HUDEP-2 (cell line): ENCODE measurements at regions not wholly inside any gene's neighbourhood (a gene's known extent, or its start where the extent isn't known, plus 50 kb on each side); places are given as distances from the start of the nearest gene placed in this dataset.

Source experiments
- DNase-seq, 76 experiments: peaks; one replicate each; lab custom pipeline; 2025; ENCODE audit not compliant: unreplicated experiment in 76 of 76; lab: John Stamatoyannopoulos, UW

DNA sequence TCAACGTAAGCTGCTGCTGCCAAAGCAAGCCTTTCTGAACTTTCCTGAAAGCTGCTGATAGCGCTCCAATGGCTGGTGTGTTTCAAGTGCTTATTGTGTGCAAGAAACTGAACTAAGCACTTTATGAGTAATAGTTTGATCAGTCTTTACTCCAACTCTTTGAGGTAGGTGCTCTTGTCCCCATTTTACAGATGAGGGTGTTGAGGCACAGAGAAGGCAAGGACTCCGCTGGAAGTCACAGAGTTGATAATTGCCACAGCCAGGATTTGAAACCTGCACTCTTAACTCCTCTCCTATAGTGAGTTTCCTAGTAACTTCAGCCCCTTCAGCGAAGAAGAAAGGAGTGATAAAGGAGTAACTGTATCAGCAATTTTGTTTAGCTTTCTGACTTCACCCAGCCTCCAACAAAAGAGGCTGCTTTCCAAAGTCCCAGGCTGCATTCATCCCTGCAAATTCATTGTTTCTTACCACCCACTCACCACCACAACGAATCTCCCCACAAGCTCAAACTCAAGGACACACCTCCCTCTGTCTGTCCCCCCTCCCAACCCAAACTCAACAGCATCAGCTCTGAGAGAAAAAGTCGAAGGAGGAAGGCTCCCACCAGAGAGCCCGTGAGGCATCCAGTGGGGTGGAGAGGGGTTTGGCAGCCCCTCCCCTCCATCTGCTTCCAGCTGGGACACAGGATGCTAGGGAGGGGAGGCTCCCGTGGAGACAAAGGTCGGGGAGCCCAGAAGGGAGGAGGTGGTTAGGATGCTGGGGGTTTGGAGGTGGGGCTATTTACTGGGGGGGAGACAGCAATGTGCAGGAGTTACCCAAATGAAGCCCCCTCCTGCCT, 139.6 kb downstream of the NAV1 start:
- no peak for DNase-seq

DNA sequence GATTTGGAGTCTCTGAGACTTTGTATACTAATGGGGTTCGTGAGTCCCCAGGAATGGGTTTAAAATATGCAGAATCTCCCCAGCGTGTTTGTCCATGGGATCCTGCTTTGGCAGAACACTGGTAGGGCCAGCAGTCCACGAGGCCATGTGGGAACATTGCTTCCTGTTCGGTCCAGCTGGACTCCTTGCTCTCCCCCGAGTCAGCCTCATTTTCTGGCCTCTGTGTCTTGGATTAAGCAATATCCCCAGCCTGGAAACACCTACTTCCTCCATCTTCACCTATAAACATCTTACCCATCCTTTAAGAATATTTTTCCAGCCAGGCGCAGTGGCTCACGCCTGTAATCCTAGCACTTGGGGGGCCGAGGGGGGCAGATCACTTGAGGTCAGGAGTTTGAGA, 142.4 kb downstream of the NAV1 start:
- DNase-seq, result no peak

DNA sequence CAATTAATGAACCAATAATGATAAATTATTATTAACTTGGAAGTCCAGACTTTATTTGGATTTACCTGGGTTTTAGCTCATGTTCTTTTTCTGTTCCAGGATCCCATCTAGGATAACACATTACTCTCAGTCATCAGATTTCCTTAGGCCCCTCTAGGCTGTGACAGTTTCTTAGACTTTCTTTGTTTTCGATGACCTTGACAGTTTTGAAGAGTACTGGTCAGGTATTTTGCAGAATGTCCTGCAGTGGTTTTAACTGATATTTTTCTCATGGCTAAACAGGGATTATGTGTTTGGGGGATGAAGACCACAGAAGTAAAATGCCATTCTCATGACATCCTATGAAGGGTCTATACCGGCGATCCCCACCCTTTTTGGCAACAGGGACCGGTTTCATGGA, 144.0 kb downstream of the NAV1 start:
- no peak for DNase-seq

DNA sequence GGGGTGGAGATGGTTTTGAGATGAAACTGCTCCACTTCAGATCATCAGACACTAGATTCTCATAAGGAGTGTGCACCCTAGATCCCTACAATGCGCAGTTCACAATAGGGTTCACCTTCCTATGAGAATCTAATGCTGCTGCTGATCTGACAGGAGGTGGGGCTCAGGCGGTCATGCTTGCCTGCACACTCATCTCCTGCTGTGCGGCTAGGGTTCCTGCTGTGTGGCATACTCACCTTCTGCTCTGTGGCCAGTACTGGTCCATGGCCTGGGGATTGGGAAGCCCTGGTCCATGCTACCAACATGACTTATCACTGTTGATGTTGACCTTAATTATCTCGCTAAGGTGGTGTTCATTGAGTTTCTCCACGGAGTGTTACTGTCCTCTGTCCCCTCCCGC, 144.5 kb downstream of the NAV1 start:
- no peak for DNase-seq

DNA sequence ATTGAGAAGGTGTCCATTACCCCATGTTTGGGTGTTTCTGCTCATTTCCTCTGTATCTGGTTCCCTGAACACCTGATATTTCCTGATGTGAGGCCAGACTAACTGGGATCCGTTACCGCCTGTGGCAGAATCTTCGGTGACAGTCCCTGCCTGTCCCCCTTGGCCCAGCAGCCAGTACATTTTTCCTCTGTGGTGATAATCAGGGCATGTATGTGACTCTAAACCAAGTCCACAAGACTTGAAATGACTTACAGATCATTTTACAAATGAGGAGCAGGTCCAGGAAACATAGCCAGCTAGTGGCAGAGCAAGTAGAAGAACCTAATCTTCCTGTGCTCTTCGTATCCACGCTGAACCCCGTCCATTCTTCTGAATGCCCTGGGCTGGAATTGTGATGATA, 143.5 kb upstream of the IPO9 start:
- DNase-seq, result no peak

DNA sequence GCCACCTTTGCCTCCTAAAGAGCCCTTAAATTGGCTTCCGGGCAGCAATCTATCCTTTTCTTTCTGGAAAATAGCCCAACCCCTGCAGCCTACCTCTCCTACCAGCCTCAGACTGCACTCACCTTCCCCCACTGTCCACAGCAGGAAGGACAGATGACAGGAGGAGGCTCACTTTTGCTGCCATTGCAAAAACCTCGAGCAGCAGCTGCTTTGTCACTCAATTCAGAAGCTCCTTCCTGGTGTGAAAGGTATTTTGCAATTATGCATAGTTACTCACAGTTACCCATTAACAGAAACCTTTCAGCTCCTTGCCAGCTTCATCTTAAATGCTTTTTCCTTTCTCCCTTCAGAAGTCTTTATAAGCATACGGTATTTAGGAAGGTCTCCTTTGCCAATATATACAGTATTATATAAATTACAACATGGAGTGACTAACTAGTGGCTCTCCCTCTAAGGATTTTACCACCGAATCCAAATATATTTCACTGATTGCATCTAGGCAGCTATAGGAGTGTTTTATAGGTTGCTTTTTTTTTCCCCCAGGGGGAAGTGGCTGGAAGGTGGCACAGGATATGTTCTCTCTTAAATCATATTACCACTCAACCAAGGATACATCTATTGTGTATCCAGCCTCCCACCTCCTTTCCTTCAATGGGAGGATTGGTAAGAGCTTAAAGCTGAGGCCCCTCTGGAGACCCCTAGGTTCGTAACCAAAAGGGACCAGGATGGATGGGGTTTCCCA, 142.1 kb upstream of the IPO9 start:
- no peak for DNase-seq

DNA sequence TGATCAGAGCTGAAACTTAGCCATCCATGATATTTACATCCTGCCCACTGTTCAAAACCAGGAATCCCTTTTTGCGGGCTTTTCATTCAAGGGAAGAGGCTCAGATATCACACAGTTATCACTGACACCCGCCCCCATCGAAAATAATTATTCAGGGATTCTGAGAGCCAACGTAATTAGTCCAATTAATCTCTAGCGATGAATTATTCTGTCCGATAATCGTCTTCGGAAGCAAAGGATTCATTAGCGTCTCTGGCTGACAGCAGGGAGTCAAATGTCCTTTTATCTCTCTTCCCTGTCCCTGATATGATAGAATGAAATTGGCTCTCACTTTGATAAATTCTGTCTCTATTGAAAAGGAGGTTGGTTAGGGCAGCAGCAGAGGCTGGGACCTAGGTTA, 140.4 kb upstream of the IPO9 start:
- no peak for DNase-seq

DNA sequence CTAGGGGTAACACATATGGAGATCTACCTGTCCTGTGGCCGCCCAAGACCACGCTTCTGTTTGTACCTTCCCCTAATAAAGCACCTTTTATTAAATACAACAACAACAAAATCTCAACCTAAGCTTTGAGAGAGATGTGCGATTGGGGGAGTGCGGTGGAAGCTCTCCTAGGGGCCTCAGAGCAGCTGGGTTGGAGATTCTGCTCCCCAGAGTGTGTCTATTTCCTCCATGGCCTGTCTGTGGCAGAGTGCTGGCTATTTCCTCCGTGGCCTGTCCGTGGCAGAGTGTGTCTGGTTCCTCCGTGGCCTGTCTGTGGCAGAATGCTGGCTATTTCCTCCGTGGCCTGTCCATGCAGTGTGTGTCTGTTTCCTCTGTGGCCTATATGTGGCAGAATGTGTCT, 139.3 kb upstream of the IPO9 start:
- no peak for DNase-seq

DNA sequence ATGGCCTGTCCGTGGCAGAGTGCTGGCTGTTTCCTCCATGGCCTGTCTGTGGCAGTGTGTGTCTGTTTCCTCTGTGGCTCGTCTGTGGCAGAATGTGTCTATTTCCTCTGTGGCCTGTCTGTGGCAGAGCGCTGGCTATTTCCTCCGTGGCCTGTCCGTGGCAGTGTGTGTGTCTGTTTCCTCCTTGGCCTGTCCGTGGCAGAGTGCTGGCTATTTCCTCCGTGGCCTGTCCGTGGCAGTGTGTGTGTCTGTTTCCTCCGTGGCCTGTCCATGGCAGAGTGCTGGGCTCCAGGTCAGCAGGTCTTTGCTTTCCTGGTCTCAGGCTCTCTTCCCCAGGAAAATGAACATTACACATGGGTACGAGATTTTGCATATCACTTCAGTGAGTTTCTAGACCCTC, 138.4 kb upstream of the IPO9 start:
- DNase-seq, result no peak

DNA sequence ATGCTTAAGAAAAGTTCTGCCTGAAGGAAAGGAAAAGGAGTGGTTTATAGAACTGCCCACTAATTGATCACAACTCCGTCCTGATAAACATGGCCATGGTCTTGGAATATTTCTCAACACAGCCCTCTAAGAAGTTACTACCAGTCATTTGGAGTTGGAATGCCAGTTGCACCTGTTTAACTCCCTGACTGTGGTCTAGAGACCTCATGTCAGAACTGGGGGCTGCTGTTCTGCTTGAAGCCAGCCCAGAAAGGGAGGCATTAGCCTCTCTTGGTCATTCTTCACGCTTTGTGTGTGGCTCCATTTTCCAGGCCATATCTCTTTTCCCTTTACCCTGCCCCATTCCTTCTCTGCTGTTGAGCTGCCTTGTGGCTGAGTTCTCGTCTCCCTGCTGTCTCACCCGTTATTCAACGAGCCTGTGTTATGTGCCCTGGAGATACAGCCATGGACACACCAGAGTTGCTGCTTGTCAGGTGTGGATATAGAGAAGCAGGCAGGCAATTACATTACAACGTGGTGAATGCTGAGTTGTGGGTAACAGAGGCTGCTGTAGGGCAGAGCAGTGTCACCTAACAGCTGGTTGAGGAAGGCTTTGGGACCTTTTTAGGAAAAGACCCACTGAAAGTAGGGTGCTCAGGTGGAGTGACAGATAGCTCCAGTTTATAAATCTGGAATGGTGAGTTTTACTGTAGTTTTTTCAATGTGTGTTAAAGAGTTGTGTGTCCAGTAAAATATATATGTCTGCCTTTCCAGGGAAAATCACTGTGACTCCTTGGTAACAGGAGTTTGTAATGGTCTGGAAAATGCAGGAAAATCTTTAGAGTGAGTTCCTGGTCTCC, 137.0 kb upstream of the IPO9 start:
- no peak for DNase-seq

DNA sequence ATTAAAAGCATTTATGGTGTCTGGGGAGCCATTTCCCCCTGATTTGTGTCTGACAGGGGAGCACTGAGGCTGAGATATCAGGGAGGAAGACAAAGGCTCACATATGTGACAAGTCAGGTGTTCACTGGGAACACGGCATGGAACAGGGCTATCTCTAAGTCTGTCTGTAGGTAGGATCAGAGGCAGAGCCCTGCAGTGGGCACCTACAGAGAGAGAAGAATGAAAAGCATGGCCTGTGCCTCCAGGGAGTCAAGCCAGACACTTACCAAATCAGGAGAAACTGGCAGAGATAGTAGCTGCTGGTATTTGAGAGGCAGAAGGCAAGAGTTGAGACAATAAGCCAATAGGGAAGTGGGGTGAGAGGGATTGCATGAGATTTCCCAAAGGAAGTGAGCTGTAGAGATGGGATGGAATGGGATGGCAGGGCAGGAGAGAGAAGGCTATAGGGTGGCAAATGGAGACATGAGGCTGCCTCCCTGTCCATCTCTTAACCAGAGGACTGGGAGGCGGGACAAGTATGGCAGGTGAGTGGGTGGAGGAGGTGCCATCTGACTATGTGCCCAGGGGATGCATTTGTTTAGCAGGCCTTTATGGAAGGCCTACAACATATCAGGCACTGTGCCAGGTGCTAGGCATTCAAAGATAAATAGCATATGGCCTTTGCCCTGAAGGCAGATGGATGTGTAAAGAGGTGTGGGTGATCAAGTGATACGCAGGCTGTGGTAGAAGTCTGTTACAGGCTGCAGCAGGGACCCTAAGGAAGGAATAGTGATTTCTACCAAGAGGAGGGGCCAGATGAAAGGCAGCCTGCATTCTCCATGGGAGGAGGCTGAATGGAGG, 136.2 kb upstream of the IPO9 start:
- no peak for DNase-seq

DNA sequence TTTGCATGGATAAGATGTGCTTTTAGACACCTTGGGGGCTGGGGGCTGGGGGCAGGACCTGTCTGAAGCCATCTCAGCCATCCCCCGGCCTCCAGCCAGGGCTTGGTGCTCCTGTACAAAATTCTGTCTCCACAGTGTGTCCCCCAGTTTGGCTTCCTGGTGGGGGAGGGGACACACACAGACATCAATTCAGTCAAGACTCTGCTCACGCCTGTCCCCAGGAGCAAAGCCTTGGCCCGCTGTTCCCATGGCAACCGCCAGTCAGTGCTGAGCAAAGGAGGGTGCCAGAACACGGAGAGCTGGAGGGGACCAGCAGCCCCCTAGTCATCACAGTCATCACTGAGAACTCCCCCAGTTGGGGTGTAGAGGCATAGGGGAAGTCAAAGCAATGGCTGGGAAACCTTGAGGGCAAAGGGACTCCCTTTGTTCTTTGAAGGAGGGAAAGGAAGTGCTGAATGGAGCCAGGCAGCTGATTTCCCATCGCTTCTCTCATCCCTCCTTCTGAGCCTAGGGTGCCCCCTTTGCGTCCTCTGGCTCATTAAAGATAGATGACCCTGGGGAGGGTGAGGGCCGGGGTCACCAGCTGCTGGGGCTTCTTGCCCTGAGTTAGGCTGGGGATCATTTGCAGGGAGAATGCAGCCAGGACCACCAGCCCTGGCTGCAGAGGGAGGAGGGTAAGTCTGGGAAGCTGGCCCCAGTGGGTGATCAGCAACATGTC, 134.9 kb upstream of the IPO9 start:
- no peak for DNase-seq

DNA sequence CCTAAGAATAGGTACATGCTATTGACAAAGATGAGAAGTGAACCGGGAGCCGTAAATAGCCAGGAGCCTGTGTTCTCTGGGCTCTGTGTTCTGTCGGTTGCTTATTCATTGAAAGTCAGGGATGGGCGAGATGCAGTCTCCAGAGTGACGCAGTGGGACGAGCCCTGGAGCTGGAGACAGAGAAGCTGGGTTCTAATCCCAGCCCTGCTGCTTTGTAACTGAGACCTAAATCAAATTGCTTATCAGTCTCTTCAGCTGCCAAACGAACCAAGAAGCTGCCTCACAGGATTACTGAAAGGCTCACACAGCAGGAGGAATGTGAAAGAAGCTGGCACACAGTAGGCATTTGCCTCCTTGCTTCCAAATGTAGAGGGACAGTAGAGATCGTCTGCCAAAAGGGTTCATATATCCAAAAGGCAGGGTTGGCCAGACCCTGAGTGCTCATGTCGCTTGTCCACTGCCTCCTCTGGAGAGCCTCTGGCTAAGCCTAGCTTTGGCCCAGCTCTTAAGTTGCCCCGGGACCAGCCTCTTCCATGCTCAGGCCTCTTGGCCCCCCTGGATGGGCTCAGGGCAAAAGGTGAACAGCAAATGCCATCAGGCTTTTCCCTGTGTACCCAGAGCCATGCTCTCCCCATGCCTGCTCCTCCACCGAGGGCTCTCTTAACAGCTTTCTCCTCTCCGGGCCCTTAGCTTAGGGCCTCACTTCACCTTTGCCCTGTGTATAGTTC, 134.2 kb upstream of the IPO9 start:
- no peak for DNase-seq

DNA sequence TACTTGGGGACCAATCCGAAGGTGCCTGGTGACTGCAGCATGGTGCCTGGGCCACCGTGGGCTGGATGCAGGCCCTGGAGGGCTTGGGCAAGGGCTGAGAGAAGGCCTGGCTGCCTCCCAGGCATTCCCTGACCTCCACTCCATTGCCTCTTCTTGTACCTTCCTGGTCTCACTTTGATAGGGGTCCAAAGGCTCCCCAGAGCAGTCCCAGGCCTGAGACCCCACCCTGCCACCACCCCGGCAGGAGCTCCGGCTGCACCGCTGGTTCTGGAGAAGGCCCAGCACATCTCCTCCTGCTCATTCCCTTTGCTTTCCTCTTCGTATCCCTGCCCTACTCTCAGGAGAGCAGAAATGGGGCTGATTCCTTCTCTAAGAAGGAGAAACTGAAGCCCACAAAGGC, 133.3 kb upstream of the IPO9 start:
- DNase-seq, result no peak

DNA sequence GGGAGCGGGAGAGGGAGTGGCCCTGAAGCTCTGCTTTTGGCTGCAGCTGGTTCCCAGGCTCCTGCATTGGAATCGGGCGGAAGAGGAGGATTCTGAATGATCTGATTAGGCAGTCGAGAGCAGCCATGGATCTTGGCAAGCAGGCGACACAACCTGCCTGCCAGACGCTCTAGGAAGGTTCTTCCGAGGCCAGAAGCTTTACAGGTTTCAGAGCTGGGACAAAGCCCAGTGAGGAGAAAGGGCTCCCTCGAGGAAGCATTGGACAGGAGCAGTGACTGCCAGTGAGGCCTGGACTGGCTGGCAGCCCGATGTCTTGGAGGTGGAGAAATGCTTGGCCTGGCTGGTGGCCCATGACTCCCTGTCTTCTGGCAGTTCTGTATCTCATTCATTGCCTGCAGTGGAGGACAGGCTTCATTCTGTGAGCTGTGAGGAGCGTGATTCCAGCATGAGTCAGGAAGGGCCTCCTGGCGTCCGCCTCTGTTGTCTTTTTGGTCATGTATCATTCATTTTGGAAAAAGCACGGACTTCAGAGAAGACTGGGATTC, 132.7 kb upstream of the IPO9 start:
- no peak for DNase-seq

DNA sequence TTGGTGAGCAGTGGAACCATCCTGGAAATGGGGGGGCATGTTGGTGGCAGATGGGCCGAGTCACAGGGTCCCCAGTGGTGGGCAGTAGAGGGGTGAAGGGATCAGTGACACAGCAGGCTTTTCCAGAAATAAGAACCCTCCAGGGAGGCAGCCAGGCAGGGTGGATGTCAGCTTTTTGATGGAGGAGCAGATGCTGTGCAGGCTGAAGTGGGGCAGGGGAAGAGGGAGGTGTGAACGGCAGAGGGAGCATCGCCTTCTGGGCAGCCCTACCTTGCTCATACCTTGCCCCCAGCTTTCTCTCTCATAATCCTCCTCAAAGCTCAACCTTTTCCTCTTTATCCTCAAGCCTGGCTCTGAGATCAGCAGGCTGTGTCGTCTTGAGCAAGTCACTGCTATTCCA, 131.8 kb upstream of the IPO9 start:
- DNase-seq, result no peak

DNA sequence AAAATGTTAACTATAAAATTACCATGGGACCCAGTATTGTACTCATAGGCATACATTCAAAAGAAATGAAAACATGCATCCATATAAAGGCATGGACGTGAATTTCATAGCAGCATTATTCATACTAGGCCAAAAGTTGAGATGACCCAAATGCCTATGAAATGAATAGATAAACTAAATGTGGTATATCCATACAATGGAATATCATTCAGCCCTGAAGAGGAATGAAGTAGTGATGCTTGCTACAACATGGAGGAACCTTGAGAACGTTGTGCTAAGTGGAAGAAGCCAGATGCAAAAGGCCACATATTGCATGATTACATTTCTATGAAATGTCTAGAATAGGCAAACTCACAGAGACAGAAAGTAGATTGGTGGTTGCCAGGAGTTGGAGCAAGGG, 127.1 kb upstream of the IPO9 start:
- no peak for DNase-seq

DNA sequence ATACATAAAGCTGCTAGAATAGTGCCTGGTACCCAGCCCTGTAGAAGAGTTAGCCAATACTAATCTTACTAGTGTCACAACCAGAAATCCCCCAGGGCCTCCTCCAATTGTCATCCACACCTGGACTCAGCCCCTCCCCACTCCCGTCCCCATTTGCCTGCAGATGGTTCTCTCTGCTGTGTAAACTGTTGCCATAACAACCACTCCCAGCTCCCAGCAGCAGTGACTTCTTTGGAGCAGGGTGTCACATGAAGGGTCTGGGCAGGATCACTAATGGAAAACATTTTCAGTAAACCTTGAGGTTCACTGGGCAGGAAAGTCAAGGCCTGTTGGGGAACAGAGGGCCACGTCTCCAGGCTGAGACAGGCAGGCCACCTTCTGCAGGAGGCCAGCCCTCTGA, 126.0 kb upstream of the IPO9 start:
- no peak for DNase-seq
